PFSK-1 (cell line): ENCODE measurements at regions not wholly inside any gene's neighbourhood (a gene's known extent, or its start where the extent isn't known, plus 50 kb on each side); places are given as distances from the start of the nearest gene placed in this dataset.

ENCODE experiments used
- FOXP2 ChIP-seq: optimal IDR thresholded peaks from 2 replicates; pipeline ENCODE3; 2011; ENCODE audit warnings: borderline replicate concordance, control low read depth, inconsistent platforms; ENCODE audit not compliant: insufficient read depth; ENCODE audit errors: extremely low read length, extremely low read depth
- POLR2AphosphoS5 ChIP-seq: IDR thresholded peaks from 2 replicates; pipeline ENCODE4 v1.6.1; 2012; ENCODE audit warnings: low read depth, mild to moderate bottlenecking, control low read depth, low read length, moderate library complexity
- REST ChIP-seq, 2 experiments: IDR thresholded peaks; 2 replicates each; pipeline versions ENCODE4 v1.6.1 to v1.8.0; 2011 to 2012; ENCODE audit warnings: low read depth in 2 of 2, low read length in 2 of 2, control low read depth in 1 of 2, inconsistent platforms in 1 of 2, mild to moderate bottlenecking in 1 of 2, moderate library complexity in 1 of 2; ENCODE audit not compliant: insufficient read depth in 1 of 2
- SIN3A ChIP-seq: IDR thresholded peaks from 2 replicates; pipeline ENCODE4 v1.6.1; 2012; ENCODE audit warnings: mild to moderate bottlenecking, low read length, moderate library complexity, borderline replicate concordance; ENCODE audit not compliant: insufficient read depth
- TAF1 ChIP-seq: IDR thresholded peaks from 2 replicates; pipeline ENCODE4 v1.6.1; 2012; ENCODE audit warnings: low read length, control low read depth, borderline replicate concordance; ENCODE audit not compliant: insufficient read depth

GRCh38 chr9:129322641-129323375, 144.7 kb upstream of the IER5L start:
- TF ChIP-seq REST (IDR thresholded peaks at IDR 0.05; ENCODE audit: insufficient read depth in 1 of 2, low read depth in 2 of 2, low read length in 2 of 2), result no peak
- TF ChIP-seq FOXP2, result no peak
- TF ChIP-seq POLR2AphosphoS5, result no peak
- TF ChIP-seq SIN3A, result no peak
- no peak for TF ChIP-seq TAF1

DNA sequence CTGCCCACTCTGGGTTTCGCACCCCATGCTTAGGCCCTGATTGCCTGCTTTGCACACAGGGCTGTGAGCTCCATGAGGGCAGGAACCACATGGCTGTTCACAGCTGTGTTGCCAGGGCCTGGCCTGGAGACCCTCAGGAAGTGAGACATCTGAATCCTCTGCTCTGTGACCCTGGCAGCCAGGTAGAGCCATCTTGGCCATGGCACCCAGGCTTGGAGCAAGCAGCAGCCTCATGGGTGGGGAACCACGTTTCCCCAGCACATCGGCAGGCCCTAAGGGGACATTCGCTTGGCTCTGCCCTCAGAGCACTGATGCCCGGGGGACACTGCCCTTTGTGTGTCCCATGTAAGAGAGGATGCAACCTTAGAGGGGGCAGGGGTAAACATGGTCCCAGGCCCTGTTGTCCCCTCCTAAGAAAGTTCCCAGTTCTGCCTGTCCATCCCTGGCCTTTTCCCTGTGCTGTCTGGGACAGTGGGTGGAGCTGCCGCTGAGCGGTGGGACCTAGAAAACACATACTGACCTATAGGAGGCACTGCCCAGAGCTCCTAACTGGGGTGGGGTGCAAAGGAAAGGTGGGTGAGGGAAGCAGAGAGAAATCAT, 144.1 kb upstream of the IER5L start:
- no peak for TF ChIP-seq FOXP2
- no peak for TF ChIP-seq TAF1
- TF ChIP-seq POLR2AphosphoS5, result no peak
- no peak for TF ChIP-seq SIN3A
- TF ChIP-seq REST (IDR thresholded peaks at IDR 0.05; ENCODE audit: insufficient read depth in 1 of 2, low read depth in 2 of 2, low read length in 2 of 2), result no peak

DNA sequence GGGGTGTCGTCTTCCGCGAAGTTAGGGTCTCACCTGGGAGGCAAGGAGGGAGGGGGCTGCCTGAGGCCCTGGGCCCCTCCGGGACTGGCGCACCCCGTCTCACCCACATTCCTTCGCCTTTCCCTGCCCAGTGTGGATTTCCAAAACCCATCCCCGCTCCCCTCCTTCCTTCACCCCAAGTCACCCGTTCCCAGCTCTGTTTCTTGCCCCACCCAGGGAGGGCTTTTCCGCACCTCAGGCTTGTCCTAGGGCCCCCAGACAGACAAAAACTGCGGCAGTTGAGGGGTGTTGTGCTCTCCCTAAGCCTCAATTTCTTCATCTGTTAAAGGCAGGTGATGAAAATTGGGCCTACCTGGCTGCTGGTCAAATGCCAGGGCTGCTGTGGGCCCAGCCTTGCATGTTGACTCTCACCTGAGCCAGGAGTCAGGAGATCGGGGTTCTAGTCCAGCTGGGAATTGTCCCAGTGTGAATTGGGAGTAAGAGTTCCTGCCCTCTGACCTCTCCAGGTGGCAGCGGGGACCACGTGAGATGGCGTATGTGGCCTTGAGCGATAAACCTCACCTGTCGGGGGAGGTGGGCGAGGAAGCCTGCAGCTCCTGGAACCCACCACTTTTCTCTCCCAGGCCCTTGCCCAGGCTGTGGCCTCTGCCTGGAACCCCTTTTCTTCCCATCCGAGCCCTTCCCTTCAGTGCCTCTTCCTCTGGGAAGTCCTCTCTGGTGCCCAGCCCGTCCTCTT, 143.4 kb upstream of the IER5L start:
- TF ChIP-seq POLR2AphosphoS5 (no peak), TAF1 (no peak), REST (IDR thresholded peaks at IDR 0.05; ENCODE audit: insufficient read depth in 1 of 2, low read depth in 2 of 2, low read length in 2 of 2) (no peak)

DNA sequence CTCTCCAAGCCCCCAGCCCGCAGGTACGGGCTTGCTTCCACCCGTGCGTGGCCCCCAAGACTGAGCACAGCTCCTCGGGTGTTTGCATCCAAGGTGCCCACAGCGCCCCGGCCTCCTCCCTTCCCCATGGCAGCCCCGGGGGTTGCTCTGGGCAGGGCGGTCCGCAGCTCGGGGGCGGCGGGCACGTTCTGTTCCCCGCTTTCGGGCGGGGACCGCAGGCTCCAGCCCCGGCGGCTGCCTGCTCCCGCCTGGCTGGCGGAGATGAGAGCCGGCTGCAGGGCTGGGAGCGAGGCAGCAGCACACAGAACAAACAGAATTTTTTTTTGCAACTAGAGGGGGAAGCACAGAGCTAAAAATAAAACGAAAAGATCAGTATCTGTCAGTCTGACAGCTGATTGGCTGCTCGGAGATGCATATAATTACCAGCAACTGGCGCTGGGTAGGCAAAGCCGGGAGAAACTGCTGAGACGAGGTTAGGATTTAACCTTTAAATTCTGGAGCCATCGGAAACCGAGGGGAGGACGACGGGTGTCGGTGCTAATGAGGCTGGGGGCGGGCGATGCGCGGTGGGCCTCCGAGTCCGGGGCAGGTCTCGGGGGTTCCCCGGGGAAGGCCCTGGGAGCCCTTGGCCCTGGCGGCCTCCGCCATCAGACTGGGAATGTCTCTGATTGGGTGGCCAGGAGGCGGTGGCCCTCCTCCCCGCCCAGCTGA, 142.7 kb upstream of the IER5L start:
- TF ChIP-seq SIN3A (no peak), POLR2AphosphoS5 (peak; percentile 54; the same call in 1 of the 2 replicates), TAF1 (0 out of 2 replicates have a peak, but pooled peaks have one; percentile 40)

DNA sequence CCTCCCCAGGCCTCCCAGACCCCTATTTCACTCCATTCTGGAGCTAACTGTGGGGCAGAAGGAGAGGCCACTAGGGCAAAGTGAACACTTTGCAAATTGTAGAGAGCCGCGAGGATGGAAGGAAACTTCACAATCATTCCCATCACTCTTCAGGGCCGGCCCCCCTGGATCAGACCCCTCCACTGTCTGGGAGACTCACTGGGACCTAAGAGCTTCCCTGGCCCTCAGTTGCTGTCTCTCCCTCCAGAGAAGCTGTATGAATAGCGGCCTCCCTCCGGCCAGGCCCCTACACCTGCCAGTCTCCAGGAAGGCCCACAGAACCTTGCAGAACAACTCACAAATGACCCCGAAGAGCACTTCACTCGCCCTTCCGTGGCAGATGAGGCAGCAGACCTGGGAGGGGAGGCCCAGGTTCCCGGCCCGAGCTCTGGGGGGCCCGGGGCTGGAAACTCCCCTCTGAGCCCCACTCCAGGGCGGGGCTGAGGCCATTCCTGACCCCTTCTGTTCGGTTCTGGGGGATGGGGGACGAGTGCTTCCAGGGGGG, 141.9 kb upstream of the IER5L start:
- no peak for TF ChIP-seq SIN3A
- TF ChIP-seq TAF1, result no peak
- no peak for TF ChIP-seq POLR2AphosphoS5
- no peak for TF ChIP-seq REST (IDR thresholded peaks at IDR 0.05; ENCODE audit: insufficient read depth in 1 of 2, low read depth in 2 of 2, low read length in 2 of 2)
- TF ChIP-seq FOXP2, result no peak
